ENCODE measurements at regions not wholly inside any gene's neighbourhood (a gene's known extent, or its start where the extent isn't known, plus 50 kb on each side); places are given as distances from the start of the nearest gene placed in this dataset.
"Not testable (repeated sequence)": the region's sequence is repeated elsewhere in the genome, so short reads cannot be mapped to it uniquely, and the experiment has no call there.

- intact Hi-C loops (cut with DNase I, micrococcal nuclease) = no loop called here
- DNase-seq (no peak), ATAC-seq (no peak)
Measured at GRCh38 chr9:126157826-126158587, 168.6 kb upstream of the MVB12B start.

DNA sequence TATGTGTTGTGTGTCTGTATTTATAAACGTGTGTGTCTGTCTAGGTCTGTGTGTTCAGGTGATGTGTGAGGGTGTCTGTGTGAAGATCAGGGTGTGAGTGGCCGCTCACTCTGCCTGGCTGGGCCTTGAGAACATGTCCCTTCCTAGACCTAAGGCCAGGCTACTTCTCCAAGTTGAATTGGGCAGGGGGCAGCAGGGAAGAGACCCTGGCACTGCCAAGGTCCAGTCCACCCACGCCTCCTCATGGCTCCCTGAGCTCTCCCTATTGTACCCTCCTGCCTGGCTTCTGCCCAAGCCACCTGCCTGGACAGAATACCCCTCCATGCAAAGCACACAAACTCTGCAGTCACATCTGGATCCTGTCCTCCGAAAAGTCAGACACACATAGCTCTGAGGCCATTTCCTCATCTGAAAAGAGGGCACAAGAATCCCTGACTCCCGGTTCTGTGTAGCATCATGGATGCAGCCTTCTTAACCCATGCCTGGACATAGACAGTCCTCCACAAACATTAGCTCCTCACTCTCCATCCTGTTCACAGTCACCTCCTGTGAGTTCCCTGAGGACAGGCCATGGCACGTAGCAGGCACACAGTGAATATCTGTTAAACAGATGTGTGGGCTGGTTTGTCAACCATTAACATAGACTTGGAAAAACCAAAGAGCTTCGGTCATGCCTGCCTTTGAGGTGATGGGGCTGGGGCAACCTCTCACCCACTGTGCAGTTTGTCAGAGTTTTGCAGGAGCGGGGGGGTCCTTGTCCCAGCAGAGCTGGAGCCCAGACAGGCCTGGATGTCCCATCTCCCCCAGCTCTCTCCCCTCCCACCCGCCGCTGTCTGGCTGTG lies 167.8 kb upstream of the MVB12B start:
- DNase-seq = no peak
- intact Hi-C loops (cut with DNase I, micrococcal nuclease) = no loop called here
- no peak for ATAC-seq

DNA sequence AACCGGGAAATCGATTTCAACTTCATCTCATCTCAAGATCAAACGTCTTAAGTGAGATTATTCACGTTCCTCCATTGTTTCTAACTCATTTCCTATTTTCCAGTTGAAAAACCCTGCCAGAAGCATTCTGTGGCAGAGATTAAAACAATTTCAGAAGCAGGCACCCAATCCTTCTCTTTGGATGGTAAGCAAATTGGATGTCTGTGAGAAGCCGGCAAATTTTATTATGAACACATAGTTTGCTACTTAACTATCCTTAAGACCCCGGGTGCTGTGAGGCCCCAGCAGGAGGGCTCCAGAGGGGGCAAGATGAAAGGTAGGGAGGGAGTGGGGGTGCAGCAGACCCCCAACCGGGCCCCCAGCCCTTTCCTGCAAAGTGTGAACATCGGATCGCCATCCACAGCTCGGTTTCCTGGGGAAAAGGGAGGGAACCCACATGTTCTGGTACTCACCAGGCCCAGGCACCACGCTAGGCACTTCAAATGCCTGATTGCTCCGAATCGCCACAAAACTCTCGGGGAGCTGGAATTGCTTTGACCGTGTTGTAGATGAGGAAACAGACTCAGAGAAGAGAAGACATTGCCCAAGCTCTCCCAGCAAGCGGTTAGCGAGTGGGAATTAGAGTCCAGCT lies 167.1 kb upstream of the MVB12B start:
- intact Hi-C loops (cut with DNase I, micrococcal nuclease) = no loop called here
- no peak for ATAC-seq

DNA sequence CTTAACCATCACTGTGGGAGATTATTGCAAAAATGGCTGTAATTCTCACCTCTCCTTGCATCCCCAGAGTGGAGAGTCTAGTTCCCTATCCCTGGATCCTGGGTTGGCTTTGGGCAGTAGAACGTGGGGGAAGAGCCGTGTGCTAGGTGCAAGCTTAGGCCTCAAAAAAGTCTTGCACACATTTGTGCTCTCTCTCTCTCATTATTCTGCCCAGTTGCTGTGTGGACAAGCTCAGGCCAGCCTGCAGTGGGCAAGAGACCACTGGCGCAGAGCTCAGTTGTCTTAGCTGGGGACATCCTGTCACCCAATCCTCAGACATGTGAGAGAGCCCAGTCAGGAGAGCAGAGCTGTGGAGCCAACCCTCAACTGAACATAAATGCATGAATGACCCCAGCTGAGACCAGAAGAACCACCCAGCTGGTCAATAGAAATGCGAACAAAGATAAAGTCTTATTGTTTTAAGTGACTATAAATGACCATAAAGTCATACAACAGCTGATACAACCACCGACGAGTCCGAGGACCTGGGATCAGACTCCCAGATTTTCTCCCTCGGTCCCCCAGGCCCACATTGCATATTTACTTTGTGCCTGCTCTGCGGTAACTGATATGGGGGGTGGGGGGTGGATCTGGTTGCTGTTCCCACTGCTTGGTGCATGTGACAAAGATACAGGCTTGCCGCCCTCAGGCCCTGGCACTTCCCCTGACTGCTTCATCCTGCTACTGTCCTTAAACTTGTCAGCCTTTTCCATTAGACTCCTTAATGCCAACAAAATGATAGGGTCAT lies 166.4 kb upstream of the MVB12B start:
- intact Hi-C loops (cut with DNase I, micrococcal nuclease) = no loop called here
- no peak for DNase-seq
- peak; percentile 51 for ATAC-seq

More for the DNA sequence above, 167.1 kb upstream of the MVB12B start:
- DNase-seq = no peak

DNA sequence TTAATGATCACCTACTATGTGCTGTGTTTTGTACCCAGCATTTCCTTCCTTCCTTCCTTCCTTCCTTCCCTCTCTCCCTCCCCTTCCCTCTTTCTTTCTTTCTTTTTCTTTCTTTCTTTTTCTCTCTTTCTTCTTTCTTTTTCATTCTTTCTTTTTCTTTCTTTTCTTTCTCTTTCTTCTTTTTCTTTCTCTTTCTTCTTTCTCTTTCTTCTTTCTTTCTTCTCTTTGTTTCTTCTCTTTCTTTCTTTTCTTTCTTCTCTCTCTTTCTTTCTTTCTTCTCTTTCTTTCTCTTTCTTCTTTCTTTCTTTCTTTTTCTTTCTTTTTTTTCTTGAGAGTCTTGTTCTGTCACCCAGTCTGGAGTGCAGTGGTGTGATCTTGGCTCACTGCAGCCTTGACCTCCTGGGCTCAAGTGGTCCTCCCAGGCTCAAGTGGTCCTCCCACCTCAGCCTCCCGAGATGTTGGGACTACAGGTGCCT lies 165.7 kb upstream of the MVB12B start:
- intact Hi-C loops (cut with DNase I, micrococcal nuclease) = no loop called here
- ATAC-seq = no peak
- no peak for DNase-seq

DNA sequence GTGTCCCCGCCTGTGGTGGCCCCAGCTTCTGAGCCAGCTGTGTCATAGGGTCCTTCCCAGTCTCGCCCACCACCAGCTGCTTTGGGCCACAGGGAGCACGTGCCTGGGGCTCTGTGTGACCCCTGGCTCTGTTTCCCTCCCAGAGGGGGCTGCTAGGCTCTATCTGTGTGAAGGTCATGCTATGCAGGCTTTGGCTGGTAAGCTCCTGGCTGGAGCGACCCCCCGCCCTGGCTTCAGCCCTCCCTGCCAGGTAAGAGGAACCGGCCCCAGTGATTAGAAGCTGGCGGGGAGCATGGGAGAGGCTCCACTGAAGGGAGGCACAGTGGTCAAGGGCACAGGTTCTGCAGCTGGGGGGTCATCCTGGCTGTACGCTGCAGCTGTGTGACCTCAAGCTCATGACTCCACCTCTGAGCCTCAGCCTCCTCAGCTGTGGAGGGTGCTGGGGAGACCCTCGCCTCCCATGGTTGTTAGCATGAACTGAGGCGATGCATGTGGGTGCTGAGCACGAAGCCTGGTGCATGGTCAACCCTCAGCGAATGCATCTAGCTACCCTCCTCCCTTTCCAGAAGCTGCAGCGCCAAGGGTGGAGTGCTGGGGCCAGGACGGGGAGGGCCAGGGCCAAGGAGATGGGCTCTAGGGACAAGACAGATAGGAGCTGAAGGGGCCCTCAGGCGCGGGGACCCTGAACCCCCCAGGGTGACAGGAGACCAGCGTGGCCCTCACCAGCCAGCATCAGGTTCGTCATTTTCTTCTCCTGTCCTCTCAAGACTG lies 163.8 kb upstream of the MVB12B start:
- intact Hi-C loops (cut with DNase I, micrococcal nuclease) = no loop called here
- ATAC-seq = no peak
- no peak for DNase-seq

DNA sequence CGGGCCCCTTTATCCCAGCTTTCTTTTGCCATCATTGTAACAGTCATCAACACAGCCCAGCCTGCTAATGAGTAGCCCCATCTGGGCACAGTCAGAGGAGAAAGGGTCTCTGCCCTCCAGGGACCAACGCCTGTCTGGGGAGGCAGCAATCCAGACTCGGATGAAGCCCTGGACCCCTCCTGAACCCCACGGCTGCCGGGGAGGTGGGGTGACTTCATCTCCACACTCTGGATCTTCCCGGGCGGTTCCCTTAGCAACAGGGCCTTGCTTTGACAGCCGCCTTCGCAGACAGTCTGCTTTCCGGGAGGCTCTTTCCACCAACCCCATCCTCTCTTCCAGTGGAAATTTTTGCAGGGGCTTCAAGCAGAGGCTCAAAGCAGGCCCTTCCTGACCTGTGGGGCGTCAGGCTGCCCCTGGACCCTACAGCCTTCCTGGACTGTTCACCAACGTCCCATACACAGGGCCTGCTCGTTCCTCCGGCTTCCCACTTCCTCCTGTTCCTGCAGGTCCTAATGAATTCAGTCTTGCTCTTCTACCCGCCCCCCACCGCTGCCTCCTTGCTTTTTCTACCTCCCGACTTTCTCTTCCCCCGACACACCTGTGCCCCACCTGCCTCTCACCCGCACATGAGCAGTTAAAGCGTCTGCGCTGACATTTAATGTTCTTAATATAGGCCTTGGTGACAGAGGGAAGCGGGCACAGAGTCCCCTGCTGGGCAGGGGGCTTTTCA lies 161.7 kb upstream of the MVB12B start:
- ATAC-seq = no peak
- intact Hi-C loops (cut with DNase I, micrococcal nuclease) = no loop called here
- DNase-seq = no peak

- ATAC-seq = no peak
Measured at GRCh38 chr9:126165755-126166154, 160.9 kb upstream of the MVB12B start.

GRCh38 chr9:126166291-126166690 lies 160.3 kb upstream of the MVB12B start:
- DNase-seq = no peak
- intact Hi-C loops (cut with DNase I, micrococcal nuclease) = no loop called here
- ATAC-seq = no peak

More at GRCh38 chr9:126165755-126166154, 160.9 kb upstream of the MVB12B start:
- no peak for DNase-seq
- intact Hi-C loops (cut with DNase I, micrococcal nuclease) = no loop called here

GRCh38 chr9:126166866-126167265 lies 159.8 kb upstream of the MVB12B start:
- ATAC-seq (no peak), DNase-seq (no peak)
- intact Hi-C loops (cut with DNase I, micrococcal nuclease) = no loop called here

- no peak for ATAC-seq
- intact Hi-C loops (cut with DNase I, micrococcal nuclease) = no loop called here
- DNase-seq = no peak
Measured at GRCh38 chr9:126169736-126170135, 156.9 kb upstream of the MVB12B start.

DNA sequence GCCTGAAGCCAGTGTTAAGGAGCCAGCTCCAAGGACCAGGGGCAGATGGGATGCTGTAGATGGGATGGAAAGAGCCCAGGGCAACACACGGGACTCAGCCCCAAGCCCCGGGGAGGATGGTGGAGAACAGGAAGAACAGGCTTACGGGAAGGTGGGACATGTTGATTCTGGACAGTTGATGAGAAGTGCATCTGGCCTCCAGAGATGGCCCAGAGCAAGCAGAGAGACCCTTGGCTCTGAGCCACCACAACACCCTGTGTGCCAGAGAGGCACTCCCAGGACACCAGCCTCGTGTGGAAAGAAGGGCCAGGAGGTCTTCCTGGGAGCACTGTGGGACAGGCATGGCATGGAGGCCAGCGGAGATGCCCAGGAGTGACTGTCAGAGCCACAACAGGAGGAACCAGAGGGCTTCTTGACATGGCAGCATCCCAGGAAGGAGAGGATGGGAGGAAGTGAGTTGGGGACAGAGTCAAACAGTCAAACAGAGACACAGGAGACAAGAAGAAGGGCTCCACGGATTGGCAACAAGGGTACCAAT lies 156.3 kb upstream of the MVB12B start:
- no peak for ATAC-seq
- intact Hi-C loops (cut with DNase I, micrococcal nuclease) = no loop called here
- no peak for DNase-seq

GRCh38 chr9:126171641-126172040 lies 155.0 kb upstream of the MVB12B start:
- ATAC-seq = no peak
- DNase-seq = no peak
- intact Hi-C loops (cut with DNase I, micrococcal nuclease) = no loop called here

GRCh38 chr9:126173401-126173800 lies 153.2 kb upstream of the MVB12B start:
- DNase-seq (no peak), ATAC-seq (no peak)
- intact Hi-C loops (cut with DNase I, micrococcal nuclease) = no loop called here

- ATAC-seq (no peak), DNase-seq (no peak)
- intact Hi-C loops (cut with DNase I, micrococcal nuclease) = no loop called here
Measured at GRCh38 chr9:126173929-126174328, 152.7 kb upstream of the MVB12B start.

GRCh38 chr9:126183266-126183665 lies 143.4 kb upstream of the MVB12B start:
- DNase-seq = no peak
- intact Hi-C loops (cut with DNase I, micrococcal nuclease) = no loop called here
- no peak for ATAC-seq

GRCh38 chr9:126190994-126191393 lies 135.6 kb upstream of the MVB12B start:
- intact Hi-C loops (cut with DNase I, micrococcal nuclease); ATAC-seq; DNase-seq: not testable (repeated sequence)
